HG03378 (cell line): ENCODE measurements at regions not wholly inside any gene's neighbourhood (a gene's known extent, or its start where the extent isn't known, plus 50 kb on each side); places are given as distances from the start of the nearest gene placed in this dataset.

ENCODE experiments used
- ATAC-seq: cut with Tn5 transposase; IDR thresholded peaks from one replicate; pipeline ENCODE4 v1.9.1; 2021; ENCODE audit warnings: mild to moderate bottlenecking, moderate library complexity; ENCODE audit not compliant: unreplicated experiment

- no peak for ATAC-seq
These were observed 64.8 kb upstream of the LPP start for GRCh38 chr3:188088948-188089685.

- no peak for ATAC-seq
These were observed 63.2 kb upstream of the LPP start for GRCh38 chr3:188090620-188091309.

- ATAC-seq: no peak
These were observed 62.2 kb upstream of the LPP start for GRCh38 chr3:188091746-188092145.

- no peak for ATAC-seq
These were observed 61.3 kb upstream of the LPP start for GRCh38 chr3:188092648-188093047.

GRCh38 chr3:188095431-188095830 lies 58.5 kb upstream of the LPP start:
- ATAC-seq: no peak

GRCh38 chr3:188097791-188098190 lies 56.2 kb upstream of the LPP start:
- no peak for ATAC-seq

- no peak for ATAC-seq
These were observed 54.0 kb upstream of the LPP start for GRCh38 chr3:188099907-188100306.

- no peak for ATAC-seq
These were observed 51.0 kb upstream of the LPP start for GRCh38 chr3:188102861-188103547.

- ATAC-seq: no peak
These were observed 49.9 kb upstream of the LPP start for GRCh38 chr3:188104050-188104449.
